Activated CD8-positive, alpha-beta T cell treated with anti-CD3 and anti-CD28 coated beads for 36 hours (primary cell): ENCODE measurements at regions not wholly inside any gene's neighbourhood (a gene's known extent, or its start where the extent isn't known, plus 50 kb on each side); places are given as distances from the start of the nearest gene placed in this dataset.
"Not testable (repeated sequence)": the region's sequence is repeated elsewhere in the genome, so short reads cannot be mapped to it uniquely, and the experiment has no call there.

ENCODE experiments used
- ATAC-seq: fragments of 200-7000 bp; cut with Tn5 transposase; one replicate; pipeline ENCODE4 v1.10.0; 2021; ENCODE audit warnings: mild to moderate bottlenecking, moderate library complexity
- CTCF ChIA-PET: fragments of 350-600 bp; sonication (Branson Sonifier 250); formaldehyde crosslinking; loops from one replicate; lab custom pipeline; 2021; ENCODE audit warnings: antibody characterized with exemption; lab: Charles Lee
- POLR2A ChIA-PET: fragments of 350-600 bp; sonication (Branson Sonifier 250); formaldehyde crosslinking; loops from one replicate; lab custom pipeline; 2021; ENCODE audit warnings: antibody characterized with exemption; lab: Charles Lee
- DNase-seq: peaks from one replicate; pipeline ENCODE4 v3.0.0-alpha.2; 2020
- H3K27ac Mint-ChIP-seq: one replicate; pipeline ENCODE4 v1.8.0; 2021; ENCODE audit warnings: mild to moderate bottlenecking, mixed read lengths
- H3K27me3 Mint-ChIP-seq: one replicate; pipeline ENCODE4 v1.8.0; 2021; ENCODE audit warnings: mixed read lengths
- H3K36me3 Mint-ChIP-seq: one replicate; pipeline ENCODE4 v1.8.0; 2021; ENCODE audit warnings: low read depth, mixed read lengths
- H3K4me1 Mint-ChIP-seq: one replicate; pipeline ENCODE4 v1.8.0; 2021; ENCODE audit warnings: low read depth, mixed read lengths
- H3K4me3 Mint-ChIP-seq: one replicate; pipeline ENCODE4 v1.8.0; 2021; ENCODE audit warnings: mild to moderate bottlenecking, moderate library complexity, mixed read lengths
- H3K9me3 Mint-ChIP-seq: one replicate; pipeline ENCODE4 v1.8.0; 2021; ENCODE audit warnings: mixed read lengths
- CTCF ChIP-seq: fragments of 200-600 bp; IDR thresholded peaks from one replicate; pipeline ENCODE4 v1.8.0; 2022; ENCODE audit warnings: antibody characterized with exemption, mild to moderate bottlenecking
- intact Hi-C: fragments of 100-400 bp; cut with micrococcal nuclease; formaldehyde crosslinking; loops from one replicate; pipeline ENCODE4 v1.10.0; 2022

DNA sequence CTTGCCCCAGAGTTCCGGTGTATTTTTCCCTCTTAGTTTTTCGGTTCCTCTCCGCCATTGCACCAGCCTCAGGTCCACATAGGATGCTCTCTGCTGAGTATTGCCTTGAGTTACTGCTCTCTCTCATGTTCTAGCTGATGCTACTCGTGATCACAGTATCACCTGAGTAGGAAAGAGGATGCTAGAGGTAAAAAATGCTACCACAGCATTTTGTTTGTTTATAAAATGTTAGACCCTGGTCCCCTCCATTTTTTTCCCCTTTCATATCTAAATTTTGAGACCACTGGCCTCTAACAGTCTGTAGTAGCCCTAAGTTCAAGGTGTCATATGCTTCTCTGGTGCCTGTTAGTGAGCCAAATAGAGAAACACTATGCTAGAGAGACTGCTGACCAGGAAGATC lies 175.5 kb downstream of the OR2B2 start:
- Mint-ChIP-seq H3K36me3 (no peaks in the 10 kb centered on the region), H3K4me1 (peaks cover 5% of the 10 kb centered on the region), H3K4me3 (no peak overlapping the region), H3K27ac (no peak overlapping the region), H3K9me3 (no peaks in the 10 kb centered on the region), H3K27me3 (peaks cover 9% of the 10 kb centered on the region)
- ChIA-PET POLR2A (interaction anchor here (0.6 kb wide), 1 partner anchor 416 kb away, joined by 3 read pairs; no protein-coding TSS in a partner anchor), CTCF (no interaction called here)
- intact Hi-C loops = no loop called here
- DNase-seq (no peak), ATAC-seq (no peak)
- no peak for TF ChIP-seq CTCF

DNA sequence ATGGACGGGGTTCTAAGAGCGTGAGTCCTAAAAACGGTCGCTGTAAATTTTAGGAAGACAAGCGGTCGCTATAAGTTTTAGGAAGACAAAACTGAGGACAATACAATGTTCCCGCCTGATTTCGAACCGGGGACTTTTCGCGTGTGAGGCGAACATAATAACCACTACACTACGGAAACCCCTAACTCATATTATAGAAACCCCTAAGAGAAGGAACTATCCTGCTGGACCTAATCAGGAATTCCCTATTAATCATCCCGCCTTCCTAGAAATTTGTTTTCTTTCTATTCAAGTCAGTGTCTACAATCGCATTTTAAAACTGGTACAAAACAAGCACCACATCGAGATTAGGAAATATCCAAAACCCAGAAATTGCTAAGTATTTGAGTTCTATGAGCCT lies 183.8 kb downstream of the OR2B2 start:
- Mint-ChIP-seq H3K4me3 (no peak overlapping the region), H3K4me1 (no peaks in the 10 kb centered on the region), H3K27me3 (peaks cover 35% of the 10 kb centered on the region), H3K27ac (no peak overlapping the region), H3K9me3 (no peaks in the 10 kb centered on the region), H3K36me3 (no peaks in the 10 kb centered on the region)
- no peak for TF ChIP-seq CTCF
- no peak for DNase-seq
- intact Hi-C loops = no loop called here
- ATAC-seq = no peak
- ChIA-PET CTCF (no interaction called here), POLR2A (interaction anchor here (0.6 kb wide), 1 partner anchor 15 kb away, joined by 3 read pairs; no protein-coding TSS in a partner anchor)

DNA sequence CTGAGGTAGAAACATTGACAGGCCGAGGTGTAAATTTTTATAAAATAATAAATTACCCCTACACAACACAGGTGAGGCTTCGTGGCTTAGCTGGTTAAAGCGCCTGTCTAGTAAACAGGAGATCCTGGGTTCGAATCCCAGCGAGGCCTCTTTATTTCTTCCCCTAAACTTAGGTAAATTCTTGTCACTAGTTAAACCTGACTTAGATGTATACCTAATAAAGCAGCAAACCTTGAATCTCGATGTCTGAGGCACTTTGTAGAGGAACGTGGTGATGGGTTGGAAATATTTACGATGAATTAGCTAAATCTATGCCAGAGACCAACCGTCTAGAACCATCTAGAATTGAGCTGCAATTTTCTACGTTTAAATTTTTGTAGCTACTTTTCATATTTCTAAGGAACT lies 185.6 kb downstream of the OR2B2 start:
- CTCF ChIA-PET = interaction anchor here (0.6 to 1.4 kb wide), 4 partner anchors 17 to 495 kb away, joined by 3 read pairs; no protein-coding TSS in a partner anchor
- Mint-ChIP-seq H3K4me3 (no peak overlapping the region), H3K27ac (no peak overlapping the region), H3K36me3 (no peaks in the 10 kb centered on the region), H3K4me1 (no peaks in the 10 kb centered on the region), H3K9me3 (no peaks in the 10 kb centered on the region), H3K27me3 (peaks cover 40% of the 10 kb centered on the region)
- TF ChIP-seq CTCF = no peak
- intact Hi-C loops = no loop called here
- ATAC-seq (peak; percentile 30), DNase-seq (peak; percentile 49)
- POLR2A ChIA-PET = no interaction called here

- POLR2A ChIA-PET = no interaction called here
- TF ChIP-seq CTCF = no peak
- Mint-ChIP-seq H3K4me1 (peaks cover 16% of the 10 kb centered on the region), H3K27me3 (peaks cover 21% of the 10 kb centered on the region), H3K36me3 (no peaks in the 10 kb centered on the region), H3K27ac (no peak overlapping the region), H3K9me3 (no peaks in the 10 kb centered on the region), H3K4me3 (no peak overlapping the region)
- no peak for ATAC-seq
- intact Hi-C loops = no loop called here
- DNase-seq = peak; percentile 41
- CTCF ChIA-PET = no interaction called here
These were observed 191.3 kb downstream of the OR2B2 start for GRCh38 chr6:27720607-27721580.

- H3K4me3 Mint-ChIP-seq, intact Hi-C loops, H3K9me3 Mint-ChIP-seq, H3K36me3 Mint-ChIP-seq, H3K27ac Mint-ChIP-seq, CTCF ChIA-PET, POLR2A ChIA-PET: not testable (repeated sequence)
- Mint-ChIP-seq H3K4me1 (peaks cover 16% of the 10 kb centered on the region), H3K27me3 (peaks cover 21% of the 10 kb centered on the region)
- DNase-seq (peak; percentile 42), ATAC-seq (peak; percentile 60)
These were observed 193.2 kb downstream of the OR2B2 start for GRCh38 chr6:27719039-27719438.
